IMR-90 (cell line): ENCODE measurements at regions not wholly inside any gene's neighbourhood (a gene's known extent, or its start where the extent isn't known, plus 50 kb on each side); places are given as distances from the start of the nearest gene placed in this dataset.

Experiments
- ATAC-seq: fragments of 200-7000 bp; cut with Tn5 transposase; 2 replicates; pipeline ENCODE4 v1.9.1; 2020; ENCODE audit warnings: low read depth, mild to moderate bottlenecking, moderate library complexity
- BruUV-seq: library from RNA; stranded (reverse); fragments of 400-500 nt; replicated peaks from 2 replicates; lab custom pipeline; 2021; lab: Mats Ljungman, UMichigan
- CTCF ChIA-PET: fragments of 300-600 bp; formaldehyde crosslinking; extraction: SDS; loops from one replicate; lab custom pipeline; 2021; ENCODE audit warnings: antibody characterized with exemption; lab: Yijun Ruan, JAX
- POLR2A ChIA-PET: fragments of 300-600 bp; sonication (Branson Sonifier 250); formaldehyde crosslinking; loops from one replicate; lab custom pipeline; 2022; ENCODE audit warnings: antibody characterized with exemption; ENCODE audit not compliant: unreplicated experiment; lab: Charles Lee
- DNase-seq: peaks from one replicate; pipeline ENCODE4 v3.0.0; 2013
- H2AFZ ChIP-seq: replicated peaks from 2 replicates; pipeline ENCODE3; 2013; ENCODE audit warnings: low read length, mild to moderate bottlenecking; ENCODE audit not compliant: poor library complexity
- H2AK5ac ChIP-seq: 2 replicates; pipeline ENCODE4 v1.6.1; 2013; ENCODE audit warnings: low read depth, low read length, inconsistent platforms
- H2AK9ac ChIP-seq: replicated peaks from 2 replicates; pipeline ENCODE3; 2013; ENCODE audit warnings: mild to moderate bottlenecking, low read depth, low read length, moderate library complexity; ENCODE audit not compliant: poor library complexity
- H2BK120ac ChIP-seq: 2 replicates; pipeline ENCODE4 v1.6.1; 2013; ENCODE audit warnings: low read depth, low read length, inconsistent platforms
- H2BK15ac ChIP-seq: 3 replicates; pipeline ENCODE4 v1.6.1; 2013; ENCODE audit warnings: low read depth, low read length, inconsistent platforms
- H2BK20ac ChIP-seq: 2 replicates; pipeline ENCODE4 v1.6.1; 2013; ENCODE audit warnings: low read depth, mild to moderate bottlenecking, inconsistent platforms, low read length, moderate library complexity
- H2BK5ac ChIP-seq: 2 replicates; pipeline ENCODE4 v1.6.1; 2013; ENCODE audit warnings: mild to moderate bottlenecking, low read depth, low read length, inconsistent platforms; ENCODE audit not compliant: poor library complexity, severe bottlenecking
- H3K14ac ChIP-seq: replicated peaks from 2 replicates; pipeline ENCODE4 v1.6.1; 2013; ENCODE audit warnings: low read depth, low read length, inconsistent platforms
- H3K18ac ChIP-seq: 2 replicates; pipeline ENCODE4 v1.6.1; 2013; ENCODE audit warnings: low read depth, low read length, control low read depth
- H3K23ac ChIP-seq: 2 replicates; pipeline ENCODE4 v1.6.1; 2013; ENCODE audit warnings: low read depth, low read length, inconsistent platforms
- H3K27ac ChIP-seq: 2 replicates; pipeline ENCODE4 v1.5.1; 2013; ENCODE audit warnings: mild to moderate bottlenecking, control low read depth, low read length; ENCODE audit not compliant: insufficient read depth
- H3K27me3 ChIP-seq: 2 replicates; pipeline ENCODE4 v1.6.1; 2013; ENCODE audit warnings: low read length; ENCODE audit not compliant: control insufficient read depth, insufficient read depth
- H3K36me3 ChIP-seq: 2 replicates; pipeline ENCODE4 v1.6.1; 2013; ENCODE audit warnings: low read length, mixed read lengths; ENCODE audit not compliant: control insufficient read depth, insufficient read depth
- H3K4ac ChIP-seq: 2 replicates; pipeline ENCODE4 v1.6.1; 2013; ENCODE audit warnings: low read depth, low read length, inconsistent platforms
- H3K4me1 ChIP-seq: 2 replicates; pipeline ENCODE4 v1.6.1; 2013; ENCODE audit warnings: low read length, mixed read lengths; ENCODE audit not compliant: control insufficient read depth, insufficient read depth
- H3K4me2 ChIP-seq: 2 replicates; pipeline ENCODE4 v1.6.1; 2013; ENCODE audit warnings: low read depth, mild to moderate bottlenecking, control low read depth, low read length, moderate library complexity
- H3K4me3 ChIP-seq: 2 replicates; pipeline ENCODE4 v1.5.1; 2013; ENCODE audit warnings: low read depth, mild to moderate bottlenecking, control low read depth, low read length, moderate library complexity; ENCODE audit not compliant: insufficient read depth
- H3K56ac ChIP-seq: 2 replicates; pipeline ENCODE4 v1.6.1; 2013; ENCODE audit warnings: low read length, inconsistent platforms; ENCODE audit not compliant: insufficient read depth; ENCODE audit errors: extremely low read depth
- H3K79me1 ChIP-seq, 2 experiments: 2 replicates each; pipeline ENCODE4 v1.6.1; 2013; ENCODE audit warnings: low read length in 2 of 2, inconsistent platforms in 1 of 2, low read depth in 1 of 2
- H3K9ac ChIP-seq: 2 replicates; pipeline ENCODE4 v1.6.1; 2013; ENCODE audit warnings: low read depth, low read length, control low read depth
- H3K9me1 ChIP-seq: 2 replicates; pipeline ENCODE4 v1.6.1; 2013; ENCODE audit warnings: low read length, inconsistent platforms; ENCODE audit not compliant: insufficient read depth
- H3K9me3 ChIP-seq: 2 replicates; pipeline ENCODE4 v1.6.1; 2013; ENCODE audit warnings: low read length; ENCODE audit not compliant: control insufficient read depth, insufficient read depth
- H4K20me1 ChIP-seq: 2 replicates; pipeline ENCODE4 v1.6.1; 2013; ENCODE audit warnings: low read length, inconsistent platforms; ENCODE audit not compliant: insufficient read depth
- H4K5ac ChIP-seq: 2 replicates; pipeline ENCODE4 v1.6.1; 2013; ENCODE audit warnings: mild to moderate bottlenecking, low read depth, low read length, control low read depth
- H4K8ac ChIP-seq, 2 experiments: 2 replicates each; pipeline ENCODE4 v1.6.1; 2013; ENCODE audit warnings: low read depth in 2 of 2, low read length in 2 of 2, control low read depth in 1 of 2, inconsistent platforms in 1 of 2
- H4K91ac ChIP-seq: 2 replicates; pipeline ENCODE4 v1.6.1; 2013; ENCODE audit warnings: low read depth, low read length, inconsistent platforms; ENCODE audit not compliant: insufficient read depth
- CEBPB ChIP-seq: IDR thresholded peaks from 2 replicates; pipeline ENCODE4 v1.6.1; 2012; ENCODE audit warnings: low read depth, low read length, improper control_type of control experiment
- FOS ChIP-seq: fragments of 150-350 bp; IDR thresholded peaks from 2 replicates; pipeline ENCODE4 v1.6.1; 2016; ENCODE audit warnings: low read depth, low read length
- MXI1 ChIP-seq: IDR thresholded peaks from 2 replicates; pipeline ENCODE4 v1.6.1; 2012; ENCODE audit warnings: low read depth, mild to moderate bottlenecking, low read length, moderate library complexity, borderline replicate concordance
- POLR2A ChIP-seq: IDR thresholded peaks from 2 replicates; pipeline ENCODE4 v1.6.1; 2012; ENCODE audit warnings: mild to moderate bottlenecking, low read depth, low read length
- RCOR1 ChIP-seq: IDR thresholded peaks from 2 replicates; pipeline ENCODE4 v1.6.1; 2012; ENCODE audit warnings: mild to moderate bottlenecking, low read length, improper control_type of control experiment; ENCODE audit not compliant: insufficient replicate concordance
- RFX5 ChIP-seq: IDR thresholded peaks from 2 replicates; pipeline ENCODE4 v1.8.0; 2012; ENCODE audit warnings: low read depth, mild to moderate bottlenecking, low read length, moderate library complexity
- WGBS, 2 experiments: methylation state at CpG; one replicate each; pipeline versions ENCODE4 v1.1.5 to v1.1.7; 2013; ENCODE audit warnings: missing lambda C conversion rate in 2 of 2; ENCODE audit not compliant: insufficient read length in 1 of 2; ENCODE audit errors: extremely low coverage in 2 of 2; 5-methylcytosine and 5-hydroxymethylcytosine counted together
- dilution Hi-C: fragments of 300-500 bp; cut with HindIII; formaldehyde crosslinking; loops from one replicate; pipeline ENCODE4 v1.14.3; 2018; ENCODE audit warnings: low sequenced_read_pairs; ENCODE audit not compliant: unreplicated experiment
- in situ Hi-C: fragments of 300-500 bp; cut with MboI; formaldehyde crosslinking; loops from 3 replicates; pipeline ENCODE4 v1.14.3; 2019; ENCODE audit warnings: low sequenced_read_pairs, inconsistent platforms, mixed read lengths
- intact Hi-C: fragments of 100-400 bp; cut with micrococcal nuclease; formaldehyde crosslinking; loops from 2 replicates; pipeline ENCODE4 v1.10.0; 2022

DNA sequence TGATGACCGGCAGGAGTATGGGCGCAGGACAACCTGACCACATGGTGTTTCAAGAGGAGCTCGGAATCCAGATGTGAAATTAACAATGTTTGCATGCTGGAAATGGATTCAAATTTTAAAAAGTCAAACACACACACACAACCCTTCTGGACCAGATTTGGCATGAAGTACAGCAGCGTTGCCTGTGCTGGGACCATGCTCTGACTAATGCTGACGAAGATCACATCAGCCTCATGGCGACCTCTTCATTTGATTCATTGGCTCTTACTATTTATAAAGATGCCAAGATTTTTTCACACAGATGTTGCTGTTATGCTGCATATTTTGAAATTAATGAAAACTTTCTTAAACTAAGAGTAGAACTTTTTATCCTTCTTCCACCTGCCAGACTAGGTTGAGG is 926.6 kb upstream of the TMEM132C start:
- no peak overlapping the region for H4K91ac ChIP-seq
- intact Hi-C loops: no loop called here
- dilution Hi-C loops: no loop called here
- BruUV-seq: no TSS peak
- H3K9me1 ChIP-seq: no peaks in the 10 kb centered on the region
- H2AFZ ChIP-seq: no peak overlapping the region
- H3K56ac ChIP-seq: no peak overlapping the region
- no peaks in the 10 kb centered on the region for H3K79me1 ChIP-seq
- H3K4me3 ChIP-seq: no peak overlapping the region
- WGBS, 2 experiments: no CpG with 5 or more reads among the region's 6 CpGs
- H2AK9ac ChIP-seq: no peak overlapping the region
- no peaks in the 10 kb centered on the region for H4K20me1 ChIP-seq
- no peak overlapping the region for H2BK5ac ChIP-seq
- H3K9ac ChIP-seq: no peak overlapping the region
- no peak overlapping the region for H2AK5ac ChIP-seq
- H3K4me1 ChIP-seq: no peaks in the 10 kb centered on the region
- H3K4me2 ChIP-seq: no peak overlapping the region
- DNase-seq: no peak
- H3K4ac ChIP-seq: no peak overlapping the region
- H3K27me3 ChIP-seq: no peaks in the 10 kb centered on the region
- H3K36me3 ChIP-seq: no peaks in the 10 kb centered on the region
- H3K18ac ChIP-seq: no peak overlapping the region
- no peak overlapping the region for H4K8ac ChIP-seq
- H3K9me3 ChIP-seq: no peaks in the 10 kb centered on the region; the same call in 1 of the 2 replicates
- H2BK20ac ChIP-seq: no peak overlapping the region
- no peak overlapping the region for H3K27ac ChIP-seq
- no peak overlapping the region for H4K5ac ChIP-seq
- CTCF ChIA-PET: no interaction called here
- POLR2A ChIA-PET: no interaction called here
- H2BK120ac ChIP-seq: no peak overlapping the region
- no peak for ATAC-seq
- no peak overlapping the region for H2BK15ac ChIP-seq
- no peak overlapping the region for H3K14ac ChIP-seq
- H3K23ac ChIP-seq: no peak overlapping the region
- TF ChIP-seq RCOR1 (no peak), MXI1 (no peak), RFX5 (no peak), POLR2A (no peak), FOS (no peak), CEBPB (no peak)
- in situ Hi-C loops: no loop called here
